Endothelial cell of umbilical vein (primary cell): ENCODE measurements at regions not wholly inside any gene's neighbourhood (a gene's known extent, or its start where the extent isn't known, plus 50 kb on each side); places are given as distances from the start of the nearest gene placed in this dataset.

Source experiments
- BruUV-seq: library from RNA; stranded (reverse); fragments of 400-500 nt; replicated peaks from 2 replicates; lab custom pipeline; 2021; lab: Mats Ljungman, UMichigan
- CTCF ChIA-PET: fragments of 300-600, 350-600 bp; sonication (Branson Sonifier 250); formaldehyde crosslinking; loops from one replicate; lab custom pipeline; 2021; ENCODE audit warnings: antibody characterized with exemption, inconsistent platforms; lab: Charles Lee
- POLR2A ChIA-PET: fragments of 300-600, 350-600 bp; sonication (Branson Sonifier 250); formaldehyde crosslinking; loops from one replicate; lab custom pipeline; 2021; ENCODE audit warnings: antibody characterized with exemption, inconsistent platforms; lab: Charles Lee
- DNase-seq: peaks from one replicate; pipeline ENCODE4 v3.0.0-alpha.2; 2011; ENCODE audit warnings: low read depth, low spot score
- FAIRE-seq: peaks from 2 replicates; lab custom pipeline; 2011; peaks lifted over from hg19 to GRCh38; lab: Jason Lieb, UNC
- H2AFZ ChIP-seq: 2 replicates; pipeline ENCODE4 v1.6.0; 2012; ENCODE audit warnings: low read depth, low read length, control low read depth, inconsistent platforms
- H3K27ac ChIP-seq: 2 replicates; pipeline ENCODE4 v1.5.1; 2011; ENCODE audit warnings: low read depth, mild to moderate bottlenecking, control low read depth, low read length, moderate library complexity; ENCODE audit not compliant: insufficient read depth
- H3K27me3 ChIP-seq, 2 experiments: 2 replicates each; pipeline versions ENCODE4 v1.6.0 to v1.6.1; 2011; ENCODE audit warnings: low read length in 2 of 2, mixed read lengths in 1 of 2; ENCODE audit not compliant: control insufficient read depth in 2 of 2, insufficient read depth in 2 of 2
- H3K36me3 ChIP-seq, 2 experiments: 2 replicates in 1 of 2; 3 replicates in 1 of 2; pipeline ENCODE4 v1.5.1; 2011; ENCODE audit warnings: low read length in 2 of 2, mild to moderate bottlenecking in 1 of 2, moderate library complexity in 1 of 2; ENCODE audit not compliant: control insufficient read depth in 2 of 2, insufficient read depth in 2 of 2; ENCODE audit errors: extremely low read depth in 1 of 2
- H3K4me1 ChIP-seq: 3 replicates; pipeline ENCODE4 v1.5.1; 2011; ENCODE audit warnings: mild to moderate bottlenecking, low read length; ENCODE audit not compliant: control insufficient read depth, insufficient read depth; ENCODE audit errors: extremely low read depth
- H3K4me2 ChIP-seq: 2 replicates; pipeline ENCODE4 v1.6.1; 2011; ENCODE audit warnings: low read length, control low read depth, mixed read lengths; ENCODE audit not compliant: insufficient read depth
- H3K4me3 ChIP-seq, 3 experiments: fragments of 200-600 bp in 1 of 3; sonication (generic), shearing (Covaris generic) in 1 of 3; replicated peaks in 1 of 3; 2 replicates each; pipeline ENCODE4 v1.5.1; 2011 to 2016; ENCODE audit warnings: control low read depth in 3 of 3, low read length in 3 of 3, mild to moderate bottlenecking in 2 of 3, inconsistent platforms in 1 of 3, low read depth in 1 of 3, moderate library complexity in 1 of 3; ENCODE audit not compliant: insufficient read depth in 1 of 3
- H3K79me2 ChIP-seq: 2 replicates; pipeline ENCODE4 v1.6.0; 2012; ENCODE audit warnings: low read length, inconsistent platforms; ENCODE audit not compliant: control insufficient read depth, insufficient read depth
- H3K9ac ChIP-seq: replicated peaks from 2 replicates; pipeline ENCODE3; 2011; ENCODE audit warnings: low read length, control low read depth; ENCODE audit not compliant: insufficient read depth; ENCODE audit errors: extremely low read depth
- H3K9me1 ChIP-seq: replicated peaks from 3 replicates; pipeline ENCODE4 v1.6.0; 2011; ENCODE audit warnings: mild to moderate bottlenecking, low read length; ENCODE audit not compliant: control insufficient read depth, insufficient read depth; ENCODE audit errors: extremely low read depth
- H3K9me3 ChIP-seq: replicated peaks from 2 replicates; pipeline ENCODE4 v1.5.1; 2012; ENCODE audit warnings: low read length, inconsistent platforms; ENCODE audit not compliant: control insufficient read depth, insufficient read depth
- H4K20me1 ChIP-seq: replicated peaks from 2 replicates; pipeline ENCODE3; 2011; ENCODE audit warnings: mild to moderate bottlenecking, low read length; ENCODE audit not compliant: control insufficient read depth, insufficient read depth; ENCODE audit errors: extremely low read depth
- EZH2 ChIP-seq: IDR thresholded peaks from 2 replicates; pipeline ENCODE4 v1.6.1; 2012; ENCODE audit warnings: borderline replicate concordance, low read depth, mild to moderate bottlenecking, moderate library complexity, low read length, inconsistent platforms; ENCODE audit not compliant: severe bottlenecking
- FOS ChIP-seq: IDR thresholded peaks from 2 replicates; pipeline ENCODE4 v1.6.1; 2011; ENCODE audit warnings: mild to moderate bottlenecking, low read length, moderate library complexity, borderline replicate concordance; ENCODE audit not compliant: insufficient read depth
- GATA2 ChIP-seq: IDR thresholded peaks from 2 replicates; pipeline ENCODE4 v1.7.0; 2011; ENCODE audit warnings: low read depth, mild to moderate bottlenecking, moderate library complexity, mixed read lengths, low read length; ENCODE audit not compliant: insufficient read length, insufficient read depth
- JUN ChIP-seq: IDR thresholded peaks from 2 replicates; pipeline ENCODE4 v1.6.1; 2011; ENCODE audit warnings: borderline replicate concordance, low read depth; ENCODE audit not compliant: insufficient read length, insufficient read depth
- MYC ChIP-seq: IDR thresholded peaks from one replicate; pipeline ENCODE4 v1.6.1; 2011; ENCODE audit warnings: mild to moderate bottlenecking, low read depth, low read length
- POLR2A ChIP-seq: IDR thresholded peaks from 2 replicates; pipeline ENCODE4 v1.6.1; 2012; ENCODE audit warnings: low read depth, mild to moderate bottlenecking, control low read depth, low read length
- POLR2AphosphoS5 ChIP-seq: IDR thresholded peaks from 2 replicates; pipeline ENCODE4 v1.6.1; 2012; ENCODE audit warnings: low read depth, mild to moderate bottlenecking, control low read depth, low read length, moderate library complexity; ENCODE audit not compliant: insufficient read depth
- dilution Hi-C: fragments of 300-500 bp; cut with MboI; formaldehyde crosslinking; loops from one replicate; pipeline ENCODE4 v1.15.0; 2019; ENCODE audit warnings: low sequenced_read_pairs; ENCODE audit not compliant: extremely low pct_ligation_motif_present
- intact Hi-C: fragments of 100-400 bp; cut with micrococcal nuclease; formaldehyde crosslinking; loops from one replicate; pipeline ENCODE4 v1.10.0; 2022

- no peak overlapping the region for H3K27ac ChIP-seq
- ChIA-PET POLR2A (no interaction called here), CTCF (no interaction called here)
- H3K4me2 ChIP-seq: no peak overlapping the region
- no peaks in the 10 kb centered on the region for H3K36me3 ChIP-seq
- FAIRE-seq: no peak
- BruUV-seq: no TSS peak
- no peak overlapping the region for H3K4me3 ChIP-seq
- H3K79me2 ChIP-seq: no peaks in the 10 kb centered on the region
- no peaks in the 10 kb centered on the region for H3K9me3 ChIP-seq
- H3K27me3 ChIP-seq: no peaks in the 10 kb centered on the region
- H3K9me1 ChIP-seq: no peaks in the 10 kb centered on the region
- no peak overlapping the region for H2AFZ ChIP-seq
- no peaks in the 10 kb centered on the region for H4K20me1 ChIP-seq
- no peak for TF ChIP-seq MYC
- no peak for TF ChIP-seq POLR2AphosphoS5
- H3K4me1 ChIP-seq: no peaks in the 10 kb centered on the region
- no peak for DNase-seq
- intact Hi-C loops (no loop called here), dilution Hi-C loops (no loop called here)
- H3K9ac ChIP-seq: no peak overlapping the region
Measured at GRCh38 chr2:53450923-53451322, 316.7 kb upstream of the CHAC2 start.

GRCh38 chr2:53448591-53448990, 319.0 kb upstream of the CHAC2 start:
- POLR2A ChIA-PET: no interaction called here
- no peaks in the 10 kb centered on the region for H3K36me3 ChIP-seq
- no peaks in the 10 kb centered on the region for H3K79me2 ChIP-seq
- CTCF ChIA-PET: no interaction called here
- H2AFZ ChIP-seq: no peak overlapping the region
- dilution Hi-C loops: no loop called here
- DNase-seq (no peak), FAIRE-seq (no peak)
- H3K4me3 ChIP-seq: no peak overlapping the region
- intact Hi-C loops: no loop called here
- no peaks in the 10 kb centered on the region for H4K20me1 ChIP-seq
- H3K4me1 ChIP-seq: no peaks in the 10 kb centered on the region
- no TSS peak for BruUV-seq
- H3K27ac ChIP-seq: no peak overlapping the region
- TF ChIP-seq POLR2AphosphoS5 (no peak), POLR2A (no peak), GATA2 (no peak), FOS (no peak), JUN (no peak), EZH2 (no peak)
- no peak overlapping the region for H3K4me2 ChIP-seq
- H3K27me3 ChIP-seq: no peaks in the 10 kb centered on the region
- no peak overlapping the region for H3K9ac ChIP-seq
- H3K9me1 ChIP-seq: no peaks in the 10 kb centered on the region
- no peaks in the 10 kb centered on the region for H3K9me3 ChIP-seq
